Islet precursor cell (in vitro differentiated cells): ENCODE measurements at regions not wholly inside any gene's neighbourhood (a gene's known extent, or its start where the extent isn't known, plus 50 kb on each side); places are given as distances from the start of the nearest gene placed in this dataset.
"Not testable (repeated sequence)": the region's sequence is repeated elsewhere in the genome, so short reads cannot be mapped to it uniquely, and the experiment has no call there.

ENCODE experiments used
- DNase-seq: peaks from one replicate; pipeline ENCODE4 v3.0.0-alpha.2; 2018

GRCh38 chr15:98280284-98280975, 319.9 kb downstream of the ARRDC4 start:
- peak; percentile 57 for DNase-seq

GRCh38 chr15:98281130-98281529, 320.6 kb downstream of the ARRDC4 start:
- peak; percentile 33 for DNase-seq

- no peak for DNase-seq
These were observed 322.3 kb downstream of the ARRDC4 start for GRCh38 chr15:98282656-98283332.

GRCh38 chr15:98286200-98286599, 325.7 kb downstream of the ARRDC4 start:
- peak; percentile 32 for DNase-seq

GRCh38 chr15:98286831-98287230, 326.3 kb downstream of the ARRDC4 start:
- DNase-seq = peak; percentile 87

GRCh38 chr15:98288091-98288590, 327.6 kb downstream of the ARRDC4 start:
- peak; percentile 29 for DNase-seq

- peak; percentile 43 for DNase-seq
These were observed 329.2 kb downstream of the ARRDC4 start for GRCh38 chr15:98289747-98290146.

GRCh38 chr15:98292442-98293240, 332.1 kb downstream of the ARRDC4 start:
- DNase-seq = peak; percentile 87

GRCh38 chr15:98294126-98294525, 333.6 kb downstream of the ARRDC4 start:
- no peak for DNase-seq

GRCh38 chr15:98295101-98295759, 334.7 kb downstream of the ARRDC4 start:
- DNase-seq = not testable (repeated sequence)

GRCh38 chr15:98296653-98297052, 336.1 kb downstream of the ARRDC4 start:
- DNase-seq = no peak

GRCh38 chr15:98304371-98304770, 343.9 kb downstream of the ARRDC4 start:
- DNase-seq = no peak

- DNase-seq = peak; percentile 47
These were observed 340.2 kb upstream of the IGF1R start for GRCh38 chr15:98308117-98308516.

GRCh38 chr15:98311566-98312188, 336.7 kb upstream of the IGF1R start:
- peak; percentile 83 for DNase-seq

- DNase-seq = peak; percentile 16
These were observed 335.4 kb upstream of the IGF1R start for GRCh38 chr15:98312913-98313312.

- DNase-seq = no peak
These were observed 332.4 kb upstream of the IGF1R start for GRCh38 chr15:98315971-98316370.

GRCh38 chr15:98321896-98322295, 326.4 kb upstream of the IGF1R start:
- DNase-seq = peak; percentile 34

GRCh38 chr15:98322581-98322980, 325.8 kb upstream of the IGF1R start:
- no peak for DNase-seq

- peak; percentile 40 for DNase-seq
These were observed 323.9 kb upstream of the IGF1R start for GRCh38 chr15:98324341-98324970.

- DNase-seq = peak; percentile 4
These were observed 321.5 kb upstream of the IGF1R start for GRCh38 chr15:98326804-98327203.

- DNase-seq = peak; percentile 10
These were observed 318.1 kb upstream of the IGF1R start for GRCh38 chr15:98330258-98330657.
